Left lobe of liver (tissue), 2 donors: ENCODE measurements at regions not wholly inside any gene's neighbourhood (a gene's known extent, or its start where the extent isn't known, plus 50 kb on each side); places are given as distances from the start of the nearest gene placed in this dataset.

Experiments
- ATAC-seq: fragments of 200-7000 bp; cut with Tn5 transposase; one replicate; pipeline ENCODE4 v1.9.1; 2020; ENCODE audit warnings: mild to moderate bottlenecking, moderate library complexity
- DNase-seq: peaks from one replicate; pipeline ENCODE4 v3.0.0-alpha.2; 2020; ENCODE audit warnings: low spot score
- donor health status: DM: no; HTN: no; CAD: no; lungs with moderate emphysema.
- donor health status: DM: no; HTN: yes; CAD: no.

GRCh38 chr5:57857696-57858095, 375.1 kb upstream of the ACTBL2 start:
- DNase-seq (no peak), ATAC-seq (no peak)

DNA sequence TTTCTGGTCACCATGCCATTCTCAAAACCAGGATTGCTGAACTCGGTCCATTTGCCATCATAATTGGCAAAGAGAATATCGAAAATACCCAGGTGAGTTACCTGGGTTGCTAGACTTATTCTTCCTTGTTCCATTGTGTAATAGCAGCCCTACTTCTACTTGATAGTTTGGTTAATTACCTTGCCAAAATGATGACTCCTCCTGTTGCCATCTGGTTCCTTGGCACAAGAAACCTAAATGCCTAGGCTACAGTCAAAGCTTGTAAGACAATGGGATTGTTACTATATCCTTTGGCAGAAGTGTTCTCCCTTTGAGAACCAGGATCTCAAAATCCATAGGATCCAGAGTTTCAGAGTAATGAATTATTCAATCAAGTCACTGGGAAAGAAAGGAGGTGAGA, 373.2 kb upstream of the ACTBL2 start:
- no peak for ATAC-seq
- DNase-seq: no peak

DNA sequence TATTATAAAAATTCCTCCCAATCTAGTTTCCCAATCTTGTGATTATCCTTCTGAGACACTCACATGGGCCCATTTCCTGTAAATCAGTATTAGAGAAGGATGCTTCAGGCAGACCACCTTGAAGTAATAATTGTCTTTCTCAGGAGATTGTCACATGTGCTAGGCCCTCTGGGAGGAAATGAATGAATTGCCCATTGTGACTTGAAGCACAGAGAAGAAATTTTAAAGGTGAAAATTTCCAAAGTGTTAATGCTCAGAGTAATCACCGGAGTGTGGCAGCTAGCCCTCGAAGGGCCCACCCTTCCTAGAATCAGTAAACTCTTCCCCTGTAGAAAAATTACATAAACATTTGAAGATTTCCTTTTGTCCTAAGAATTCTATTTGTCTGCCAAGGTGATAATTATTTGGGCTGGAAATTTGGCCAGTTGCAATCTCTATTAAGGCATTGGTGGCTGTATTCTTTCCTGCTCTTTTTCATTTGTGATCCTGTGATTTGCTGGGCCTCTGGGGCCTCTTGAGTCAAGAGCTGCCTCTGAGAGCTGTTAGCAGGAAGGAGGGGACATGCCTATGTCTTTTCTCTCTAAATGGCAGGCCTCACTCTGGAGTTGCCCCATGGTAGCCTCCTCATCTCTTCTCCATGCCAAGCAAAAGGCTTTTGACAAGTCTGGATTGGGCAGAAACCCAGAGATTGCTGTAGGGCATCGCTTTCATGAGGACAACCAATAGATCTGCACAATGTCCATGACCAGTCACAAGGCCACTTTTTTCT, 371.5 kb upstream of the ACTBL2 start:
- no peak for ATAC-seq
- DNase-seq: no peak

DNA sequence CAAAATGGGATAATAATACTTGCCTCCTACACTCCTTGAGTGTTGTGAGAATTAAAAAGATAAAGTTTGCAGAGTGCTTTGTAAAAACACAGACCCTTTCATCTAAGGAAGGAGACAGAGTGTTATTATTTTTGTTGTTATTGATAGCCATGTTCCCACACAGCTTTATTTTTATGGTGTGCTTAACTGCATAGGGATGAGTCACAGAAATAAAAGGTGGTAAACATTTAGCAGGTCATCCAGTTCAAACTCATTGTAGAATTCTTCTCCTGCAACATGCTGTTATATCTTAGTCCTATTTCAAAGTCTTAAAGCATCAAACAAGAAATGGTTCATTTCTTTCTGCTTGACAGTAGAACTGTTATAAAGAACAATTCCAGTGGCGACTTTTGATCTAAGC, 367.5 kb upstream of the ACTBL2 start:
- ATAC-seq: no peak

GRCh38 chr5:57845025-57845424, 362.4 kb upstream of the ACTBL2 start:
- DNase-seq: no peak
- ATAC-seq: no peak

More for the DNA sequence above, 367.5 kb upstream of the ACTBL2 start:
- DNase-seq: no peak

GRCh38 chr5:57844410-57844809, 361.8 kb upstream of the ACTBL2 start:
- ATAC-seq (peak; percentile 39), DNase-seq (no peak)

- DNase-seq: no peak
- no peak for ATAC-seq
Measured at GRCh38 chr5:57843059-57843367, 360.4 kb upstream of the ACTBL2 start.

- DNase-seq (no peak), ATAC-seq (no peak)
Measured at GRCh38 chr5:57842364-57843058, 359.9 kb upstream of the ACTBL2 start.

DNA sequence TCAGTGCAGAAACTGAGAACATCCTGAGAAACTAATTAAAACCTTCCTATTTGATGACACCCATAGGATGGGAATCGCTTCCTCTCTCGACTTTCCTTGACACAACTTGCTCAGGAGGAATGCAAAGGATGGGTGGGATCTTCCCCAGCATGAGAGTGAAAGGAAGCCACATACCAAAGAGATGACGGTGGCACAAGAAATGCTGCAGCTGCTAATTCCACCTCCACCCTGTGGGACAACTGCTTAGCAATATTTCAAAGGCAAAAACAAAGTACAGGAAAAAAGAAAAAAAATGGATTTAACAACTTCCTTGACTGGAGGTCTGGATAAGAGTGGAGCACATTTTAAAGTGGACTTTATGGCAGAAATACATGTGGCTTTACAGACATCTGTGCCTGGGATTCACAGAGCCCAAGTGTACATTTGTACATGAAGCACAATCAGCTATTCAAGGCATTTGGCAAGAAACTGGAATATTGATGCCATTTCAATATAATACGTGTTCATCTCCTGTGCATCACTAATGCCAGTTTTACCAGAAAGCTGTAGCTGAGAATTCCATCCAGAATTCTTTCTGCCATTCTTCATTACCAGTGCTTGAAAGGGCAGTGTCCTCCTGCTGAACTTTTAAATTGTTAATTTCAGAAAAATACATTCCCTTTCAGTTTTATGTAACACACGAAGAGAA, 359.2 kb upstream of the ACTBL2 start:
- ATAC-seq (no peak), DNase-seq (no peak)

DNA sequence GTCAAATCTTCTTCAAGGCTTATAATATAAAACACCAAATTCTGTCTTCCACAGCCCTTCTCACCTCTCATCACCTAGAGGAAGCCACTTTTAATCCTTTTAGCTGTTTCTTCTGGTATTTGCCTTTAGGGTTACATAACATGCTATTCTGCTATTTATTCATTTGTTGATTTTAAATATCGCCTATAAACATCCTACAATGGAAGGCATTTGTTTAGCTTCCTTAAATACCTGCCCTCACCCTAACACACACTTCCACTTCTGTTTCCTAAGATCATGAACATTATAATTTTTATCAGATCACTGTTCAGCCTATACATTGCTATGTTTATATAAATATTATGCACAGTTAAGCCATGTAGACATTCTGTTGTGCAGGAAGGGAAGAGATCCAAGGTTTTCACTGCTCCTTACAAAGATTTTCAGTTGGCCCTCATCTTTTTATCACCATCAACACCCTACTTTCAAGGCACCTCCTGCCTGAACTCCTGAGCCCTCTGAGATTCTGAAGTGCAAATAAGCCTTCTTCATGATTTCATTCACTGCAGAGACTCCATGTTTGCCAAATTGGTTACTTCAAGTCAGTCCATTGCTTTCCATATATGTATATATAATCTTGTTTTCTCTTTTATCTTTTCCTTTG, 356.9 kb upstream of the ACTBL2 start:
- ATAC-seq: no peak

GRCh38 chr5:57839025-57839424, 356.4 kb upstream of the ACTBL2 start:
- DNase-seq (no peak), ATAC-seq (no peak)

More for the DNA sequence above, 356.9 kb upstream of the ACTBL2 start:
- no peak for DNase-seq

DNA sequence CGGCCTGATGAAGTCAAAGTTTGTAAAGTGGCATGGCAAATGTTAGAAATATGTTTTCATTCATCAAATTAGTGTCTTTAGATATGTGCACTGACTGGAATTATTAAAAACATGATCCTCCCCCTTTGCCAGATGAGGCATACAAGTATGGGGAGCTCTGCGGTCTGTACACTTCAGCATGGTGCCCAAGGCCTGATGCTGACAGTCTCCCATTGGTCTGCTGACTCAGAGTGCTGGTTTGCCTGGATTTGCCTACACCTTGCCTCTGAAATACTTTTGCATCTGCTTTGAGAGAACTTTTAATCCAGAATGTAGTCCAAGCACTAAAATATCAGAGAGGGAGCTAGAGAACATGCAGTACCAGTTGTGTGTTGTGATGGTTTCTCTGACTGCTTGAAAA, 354.3 kb upstream of the ACTBL2 start:
- ATAC-seq (no peak), DNase-seq (no peak)

DNA sequence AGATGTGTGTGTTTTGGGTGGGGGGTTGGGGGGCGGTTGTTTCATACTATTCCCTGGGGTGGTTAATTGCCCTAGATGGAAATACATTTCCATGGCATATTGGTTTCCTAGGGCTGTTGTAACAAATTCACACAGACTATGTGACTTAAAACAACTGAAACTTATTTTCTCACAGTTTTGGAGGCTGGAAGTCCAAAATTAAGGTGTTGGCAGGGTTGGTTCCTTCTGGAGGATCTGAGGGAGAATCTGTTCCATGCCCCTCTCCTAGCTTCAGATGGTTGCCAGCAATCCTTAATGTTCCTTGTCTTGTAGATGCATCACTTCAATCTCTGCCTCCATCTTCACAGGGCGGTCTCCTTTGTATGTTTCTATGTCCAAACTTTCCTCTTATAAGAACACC, 353.7 kb upstream of the ACTBL2 start:
- ATAC-seq (no peak), DNase-seq (no peak)

- DNase-seq (no peak), ATAC-seq (peak; percentile 21)
Measured at GRCh38 chr5:57834829-57835608, 352.4 kb upstream of the ACTBL2 start.

DNA sequence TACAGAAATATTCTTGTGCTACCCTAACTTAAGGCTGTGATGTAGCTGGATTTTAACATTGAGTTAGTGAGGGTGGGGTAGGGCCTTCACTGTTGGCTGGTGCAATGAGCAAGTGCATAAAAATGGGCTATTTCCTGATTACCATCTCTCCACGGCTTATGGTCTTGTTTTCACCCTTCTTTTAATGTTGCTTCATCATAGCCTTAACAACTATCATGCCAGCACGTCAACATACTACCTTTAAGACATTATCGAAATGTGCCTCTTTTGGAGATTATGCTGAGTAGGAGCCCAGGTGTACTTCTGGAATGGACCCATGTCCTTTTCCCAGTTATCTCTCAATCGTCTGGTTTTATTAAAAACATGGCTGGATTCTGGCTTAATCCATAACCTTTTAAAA, 350.9 kb upstream of the ACTBL2 start:
- DNase-seq (no peak), ATAC-seq (no peak)

GRCh38 chr5:57832875-57833274, 350.3 kb upstream of the ACTBL2 start:
- ATAC-seq: no peak
- no peak for DNase-seq

- no peak for ATAC-seq
- DNase-seq: no peak
Measured at GRCh38 chr5:57831932-57832331, 349.3 kb upstream of the ACTBL2 start.

DNA sequence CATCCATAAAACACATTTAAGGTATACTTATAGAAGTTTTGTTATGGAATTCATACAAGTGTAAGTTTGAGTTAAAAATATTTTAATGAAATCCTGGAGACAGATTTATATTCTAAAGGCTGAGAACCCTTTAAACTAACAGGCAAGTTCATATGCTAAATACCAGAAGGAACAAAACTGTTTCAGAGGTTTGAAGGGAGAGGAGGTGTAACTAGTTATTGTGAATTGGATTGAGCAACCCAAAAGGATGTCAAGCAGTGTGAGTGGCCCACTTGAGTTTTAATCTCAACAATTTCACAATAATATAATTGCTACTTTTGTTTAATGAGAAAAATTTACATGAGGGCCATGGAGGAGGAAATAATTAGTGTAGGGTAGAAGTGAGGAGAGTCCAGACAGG, 348.5 kb upstream of the ACTBL2 start:
- DNase-seq (no peak), ATAC-seq (no peak)

GRCh38 chr5:57828221-57828620, 345.6 kb upstream of the ACTBL2 start:
- DNase-seq (no peak), ATAC-seq (no peak)

DNA sequence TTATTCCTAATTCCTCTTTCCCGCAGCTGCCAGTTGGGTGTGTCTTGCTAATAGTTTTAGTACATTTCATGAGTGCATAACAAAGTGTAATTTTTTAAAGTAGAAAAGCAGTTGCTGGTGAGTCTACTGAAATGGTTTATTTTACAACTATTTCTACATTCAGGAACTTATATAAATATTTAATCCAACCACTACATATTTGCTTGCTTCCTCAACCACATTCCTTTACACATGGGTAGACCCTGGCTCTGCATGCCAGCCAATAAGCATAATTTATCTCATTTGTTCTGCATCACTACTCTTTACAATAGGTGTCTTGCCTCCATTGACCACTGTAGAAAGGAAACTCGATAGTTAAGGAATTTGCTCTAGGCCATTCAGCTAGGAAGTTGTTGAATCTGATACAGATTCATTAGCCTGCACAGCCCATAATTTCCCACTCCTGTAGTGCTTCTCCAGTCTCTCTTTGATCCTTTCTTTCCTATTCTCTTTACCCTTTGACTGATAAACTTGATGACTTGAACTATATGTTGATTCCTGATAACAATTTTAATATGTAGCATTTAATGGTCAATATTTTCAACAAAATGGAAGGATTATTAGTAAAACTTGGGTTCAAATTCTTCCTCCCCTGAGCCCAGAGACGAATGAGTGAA, 342.5 kb upstream of the ACTBL2 start:
- no peak for ATAC-seq
- DNase-seq: no peak
